Adrenal gland (tissue), 5 donors: ENCODE measurements at regions not wholly inside any gene's neighbourhood (a gene's known extent, or its start where the extent isn't known, plus 50 kb on each side); places are given as distances from the start of the nearest gene placed in this dataset.

Experiments used
- POLR2A ChIP-seq, 2 donors: fragments of 450-650 bp; IDR thresholded peaks; one replicate each; pipeline ENCODE4 v1.6.1; 2017; ENCODE audit warnings: antibody characterized with exemption in 2 of 2, mild to moderate bottlenecking in 2 of 2, moderate library complexity in 1 of 2
- TF ChIP-seq, protein P1 (sequence below), 6 experiments: fragments of 450-650 bp in 4 of 6; fragments of 200-600 bp in 2 of 6; sonication (generic) in 1 of 6; IDR thresholded peaks; 1 replicate in 5 of 6; 2 replicates in 1 of 6; pipeline versions ENCODE4 v1.5.1 to v1.8.0; 2016 to 2021; ENCODE audit warnings: antibody characterized with exemption in 6 of 6, mild to moderate bottlenecking in 2 of 6, moderate library complexity in 1 of 6
- donor health status: DM: no; HTN: no; CAD: no.

DNA sequence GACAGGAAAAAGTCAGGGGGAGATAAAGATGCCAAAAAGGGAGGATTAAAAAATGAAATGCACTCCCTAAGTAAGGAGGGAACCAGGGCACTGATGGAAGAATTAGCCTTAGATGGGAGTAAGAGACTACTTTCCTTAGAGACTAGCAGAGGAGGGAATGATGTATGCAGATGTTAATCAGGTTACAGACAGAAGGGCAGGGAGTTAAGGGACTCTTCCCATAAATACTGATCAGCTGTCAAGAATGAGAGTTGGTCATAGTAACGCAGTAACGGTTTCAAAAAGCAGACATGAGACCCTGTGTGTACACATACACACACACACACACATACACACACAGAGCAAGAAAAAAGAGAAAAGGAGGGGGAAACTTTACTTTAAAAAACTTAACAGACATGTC is 93.4 kb downstream of the PHLDA1 start:
- TF ChIP-seq, protein P1, sequence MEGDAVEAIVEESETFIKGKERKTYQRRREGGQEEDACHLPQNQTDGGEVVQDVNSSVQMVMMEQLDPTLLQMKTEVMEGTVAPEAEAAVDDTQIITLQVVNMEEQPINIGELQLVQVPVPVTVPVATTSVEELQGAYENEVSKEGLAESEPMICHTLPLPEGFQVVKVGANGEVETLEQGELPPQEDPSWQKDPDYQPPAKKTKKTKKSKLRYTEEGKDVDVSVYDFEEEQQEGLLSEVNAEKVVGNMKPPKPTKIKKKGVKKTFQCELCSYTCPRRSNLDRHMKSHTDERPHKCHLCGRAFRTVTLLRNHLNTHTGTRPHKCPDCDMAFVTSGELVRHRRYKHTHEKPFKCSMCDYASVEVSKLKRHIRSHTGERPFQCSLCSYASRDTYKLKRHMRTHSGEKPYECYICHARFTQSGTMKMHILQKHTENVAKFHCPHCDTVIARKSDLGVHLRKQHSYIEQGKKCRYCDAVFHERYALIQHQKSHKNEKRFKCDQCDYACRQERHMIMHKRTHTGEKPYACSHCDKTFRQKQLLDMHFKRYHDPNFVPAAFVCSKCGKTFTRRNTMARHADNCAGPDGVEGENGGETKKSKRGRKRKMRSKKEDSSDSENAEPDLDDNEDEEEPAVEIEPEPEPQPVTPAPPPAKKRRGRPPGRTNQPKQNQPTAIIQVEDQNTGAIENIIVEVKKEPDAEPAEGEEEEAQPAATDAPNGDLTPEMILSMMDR (IDR thresholded peaks at IDR 0.05): no peak
- no peak for TF ChIP-seq POLR2A (IDR thresholded peaks at IDR 0.05)
